ENCODE measurements at regions not wholly inside any gene's neighbourhood (a gene's known extent, or its start where the extent isn't known, plus 50 kb on each side); places are given as distances from the start of the nearest gene placed in this dataset.
A peak's percentile ranks its signal among the peaks of the same experiment; 100 is the strongest.

DNA sequence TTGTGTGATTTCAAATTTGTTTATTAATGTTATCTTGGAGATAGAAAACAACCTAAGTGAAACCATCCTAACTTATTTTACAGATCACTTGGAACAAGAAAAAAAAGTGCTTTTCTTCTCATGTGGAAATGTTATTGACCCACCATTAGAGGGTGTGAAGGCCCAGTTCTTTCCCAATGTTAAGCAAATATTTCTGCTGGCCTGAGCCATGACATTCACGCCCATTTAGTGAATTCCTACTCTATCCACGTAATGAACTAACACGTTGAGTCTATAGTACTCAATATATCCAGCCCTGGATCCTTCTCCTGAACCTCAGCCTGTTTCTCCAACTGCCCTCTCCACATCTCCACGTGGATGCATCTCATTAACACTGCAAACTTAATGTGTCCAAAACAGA is 180.6 kb upstream of the ZFP64 start:
- no peak for DNase-seq

DNA sequence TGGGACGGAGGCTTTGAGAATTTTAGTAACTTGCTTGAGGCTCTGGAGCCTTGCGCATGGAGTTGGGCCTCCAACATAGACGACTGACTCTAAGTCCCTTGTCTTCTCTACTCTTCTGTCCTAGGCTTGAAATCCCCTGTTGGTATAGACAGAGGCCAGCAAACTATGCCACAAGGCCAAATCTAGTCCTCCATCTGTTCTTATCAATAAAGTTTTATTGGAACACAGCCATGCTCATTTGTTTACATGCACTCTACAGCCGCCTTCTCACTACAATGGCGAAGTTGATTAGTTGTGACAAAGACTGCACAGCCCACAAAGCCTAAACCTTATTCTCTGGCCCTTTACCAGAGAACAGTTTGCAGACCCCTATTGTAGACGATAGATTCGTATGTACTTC is 174.1 kb upstream of the ZFP64 start:
- DNase-seq, result no peak

DNA sequence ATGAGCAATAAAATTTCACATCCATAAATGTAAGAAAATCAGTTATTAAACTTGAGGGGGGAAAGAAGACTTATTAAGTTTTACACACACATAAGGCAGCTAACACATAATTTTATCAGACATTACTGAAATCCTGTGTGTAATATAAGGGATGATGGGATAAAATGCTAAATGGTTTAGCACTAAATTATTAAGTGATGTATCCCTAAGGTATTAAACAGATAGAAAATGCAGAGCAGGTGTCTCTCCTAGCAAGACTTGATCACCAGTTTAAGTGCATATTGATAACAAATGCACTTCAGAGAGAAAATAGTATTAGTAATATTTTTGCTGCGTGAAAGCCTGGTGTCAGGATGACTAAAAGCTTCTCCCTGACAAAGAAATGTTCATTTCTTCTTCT is 172.8 kb upstream of the ZFP64 start:
- DNase-seq, result no peak

DNA sequence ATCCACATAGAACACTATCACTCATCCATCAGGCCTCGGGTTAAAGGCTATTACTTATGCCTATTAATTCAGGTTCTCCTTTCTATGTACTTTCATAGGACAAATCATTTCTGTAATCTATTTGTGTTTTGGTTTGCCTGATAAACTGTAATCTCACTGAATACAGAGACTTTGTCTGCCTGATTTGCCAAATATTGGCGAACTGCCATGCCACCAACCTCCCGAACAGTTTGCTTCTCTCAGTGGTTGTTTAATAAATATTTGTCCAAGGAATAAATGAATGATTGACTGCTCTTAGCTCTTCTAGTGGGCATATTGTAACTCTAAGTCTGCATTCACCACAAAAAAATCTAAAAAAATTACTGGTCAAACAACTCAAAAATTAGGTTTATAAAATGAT is 170.1 kb upstream of the ZFP64 start:
- no peak for DNase-seq

DNA sequence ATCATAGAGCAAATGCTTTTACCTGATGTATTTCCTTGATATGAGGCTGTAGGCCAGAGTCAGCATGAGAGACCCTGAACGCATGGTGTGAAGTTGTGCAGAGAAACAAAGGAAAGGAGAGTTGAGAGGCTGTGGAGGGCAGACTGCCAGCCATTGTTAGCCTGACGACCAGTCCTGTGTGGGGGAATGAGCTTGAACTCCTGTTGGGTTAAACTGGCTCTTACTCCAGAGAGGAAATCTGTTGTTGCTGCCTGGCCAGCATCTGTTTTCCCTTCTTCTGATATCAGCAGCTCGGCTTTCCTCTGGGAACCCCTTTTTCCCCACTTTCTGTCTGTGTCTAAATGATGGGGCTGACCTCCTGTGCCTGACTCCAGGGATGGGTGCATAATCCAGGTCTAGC is 158.2 kb upstream of the ZFP64 start:
- no peak for DNase-seq

DNA sequence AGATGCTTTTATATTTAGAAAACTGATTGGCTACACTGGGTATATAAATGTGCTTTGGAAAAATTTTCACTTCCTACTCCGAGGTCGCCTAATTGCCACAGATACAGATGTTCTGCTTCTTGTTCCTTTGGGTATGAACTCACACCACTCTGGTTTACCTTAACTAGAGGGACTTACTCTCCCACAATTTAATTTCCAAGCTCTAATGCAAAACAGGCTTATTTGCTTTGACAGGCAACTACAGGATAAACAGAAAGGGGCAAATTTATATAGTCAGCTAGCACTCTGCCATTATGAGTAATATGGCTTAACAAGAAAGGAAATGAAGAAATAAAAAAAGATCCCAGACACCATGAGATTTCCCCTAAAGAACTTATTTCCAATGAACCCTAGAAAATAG is 156.9 kb upstream of the ZFP64 start:
- DNase-seq, result no peak

DNA sequence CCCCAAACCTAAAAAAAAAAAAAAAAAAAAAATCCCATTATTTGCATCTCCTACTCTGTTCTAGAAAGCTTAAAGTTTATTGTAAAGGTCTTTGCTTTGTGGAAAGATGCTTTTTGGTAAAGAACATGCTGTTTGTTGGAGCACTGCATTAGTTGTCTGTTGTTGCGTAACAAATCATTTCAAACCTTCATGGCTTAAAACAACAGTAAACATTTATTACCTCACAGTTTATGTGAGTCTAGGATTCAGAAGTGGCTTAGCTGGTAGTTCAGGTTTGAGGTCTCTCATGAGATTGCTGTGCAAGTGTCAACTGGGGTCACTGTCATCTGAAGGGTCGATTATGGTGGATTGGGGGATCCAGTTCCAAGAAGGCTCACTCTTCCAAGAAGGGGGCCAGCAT is 155.2 kb upstream of the ZFP64 start:
- no peak for DNase-seq

DNA sequence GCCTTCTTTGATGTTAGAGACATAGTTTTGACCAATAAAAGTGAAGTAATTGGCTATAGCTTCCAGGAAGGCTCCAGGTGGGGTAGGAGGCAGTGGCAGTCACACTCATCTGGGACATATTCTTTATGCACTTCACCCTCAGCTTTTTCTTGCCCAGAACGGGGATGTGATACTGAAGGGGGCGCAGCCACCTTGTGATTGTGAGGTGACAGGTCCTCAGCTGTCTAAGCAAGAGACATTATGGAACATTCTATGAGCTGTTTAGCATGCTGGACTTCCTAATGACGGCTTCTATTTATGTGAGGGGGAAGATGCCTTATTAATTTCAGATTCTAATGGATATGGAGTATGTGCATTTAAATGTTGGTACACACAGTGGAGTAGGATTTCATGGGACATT is 151.3 kb upstream of the ZFP64 start:
- DNase-seq, result no peak

DNA sequence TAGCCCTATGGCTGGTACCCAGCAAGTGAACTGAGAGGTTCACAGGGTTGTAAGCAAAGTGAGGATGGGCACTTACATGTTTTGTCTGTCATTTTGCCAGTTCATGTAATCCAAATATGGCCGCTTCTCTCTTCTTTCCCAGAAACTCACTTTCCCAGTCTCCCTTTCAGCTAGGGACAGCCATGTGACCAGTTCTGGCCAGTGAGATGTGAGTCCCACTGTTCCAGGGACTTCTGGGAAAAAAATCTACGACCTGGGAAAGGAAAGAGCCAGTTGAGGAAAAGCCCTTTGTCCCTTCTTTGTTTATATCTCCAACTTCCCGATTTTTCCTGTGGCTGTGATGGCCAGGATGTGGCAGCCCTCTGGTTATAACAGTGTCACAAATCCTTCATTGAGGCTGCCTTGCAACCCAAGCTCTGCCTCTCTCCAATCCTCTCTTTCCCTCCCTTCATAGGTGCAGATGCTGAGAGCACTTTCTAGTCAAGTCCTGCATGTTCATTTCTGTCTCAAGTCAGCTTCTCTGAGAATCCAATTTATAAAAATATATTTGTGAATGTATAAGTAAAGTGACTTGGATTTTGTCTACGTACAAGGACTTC is 148.6 kb upstream of the ZFP64 start:
- DNase-seq, result no peak

DNA sequence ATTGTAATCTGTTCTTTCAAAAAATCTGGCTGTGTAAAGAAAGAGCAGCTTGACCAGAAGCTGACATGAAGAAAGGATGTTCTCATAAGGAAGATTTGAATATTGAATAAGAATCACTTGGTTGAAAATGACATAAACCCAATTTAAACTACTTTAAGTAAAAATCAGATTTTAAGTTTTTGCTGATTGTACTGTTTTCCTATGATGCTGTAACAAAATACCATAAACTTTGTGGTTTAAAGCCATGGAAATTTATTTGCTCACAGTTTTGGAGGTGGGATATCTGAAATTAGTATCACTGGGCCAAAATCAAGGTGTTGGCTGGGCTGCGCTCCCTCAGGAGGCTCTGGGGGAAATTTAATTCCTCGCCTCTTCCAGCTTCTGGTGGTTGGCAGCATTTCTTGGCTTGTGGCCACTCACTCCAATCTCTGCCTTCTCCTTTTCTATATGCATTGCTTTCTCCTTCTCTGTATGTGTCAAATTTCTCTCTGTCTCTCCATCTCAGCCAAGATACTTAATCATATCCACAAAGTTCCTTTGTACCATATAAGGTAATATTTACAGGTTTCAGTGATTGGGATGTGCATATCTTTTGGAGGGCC is 141.2 kb upstream of the ZFP64 start:
- no peak for DNase-seq

DNA sequence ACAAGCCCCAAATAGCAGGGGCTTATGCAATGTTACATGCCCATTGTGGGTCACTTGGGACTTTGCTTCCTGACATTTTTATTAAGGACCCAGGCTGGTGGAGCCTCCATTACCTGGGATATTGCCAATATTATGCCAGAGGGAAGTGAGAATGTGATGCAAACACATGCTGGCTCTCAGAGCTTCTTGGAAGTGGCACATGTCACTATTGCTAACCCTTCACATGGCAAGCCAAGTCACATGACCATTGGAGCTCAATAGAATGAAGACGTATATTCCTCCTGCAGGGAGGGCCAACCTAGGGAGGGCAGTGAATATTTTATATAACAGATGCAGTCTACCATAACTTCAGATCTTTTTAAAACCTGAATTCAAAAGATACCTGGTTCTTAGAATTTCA is 140.7 kb upstream of the ZFP64 start:
- DNase-seq, result no peak

DNA sequence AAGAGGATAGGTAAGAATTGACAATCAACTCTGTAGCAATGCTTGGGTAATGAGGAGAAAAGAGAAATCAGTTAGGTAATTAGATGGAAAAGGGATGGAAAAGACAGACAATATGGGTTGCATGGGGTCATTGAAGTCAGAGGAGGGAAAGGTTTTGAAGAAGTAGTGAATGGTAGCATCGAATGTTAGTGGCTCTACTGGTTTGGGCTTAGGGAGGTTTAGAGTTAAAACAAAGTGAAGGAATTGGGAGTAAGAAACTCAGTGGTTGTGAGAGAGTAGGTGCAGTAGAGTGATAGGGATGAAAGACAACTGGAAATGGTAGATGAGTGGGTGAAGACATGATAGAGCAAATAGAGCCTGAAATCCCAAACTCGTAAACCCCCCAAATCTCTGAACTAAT is 140.1 kb upstream of the ZFP64 start:
- no peak for DNase-seq

DNA sequence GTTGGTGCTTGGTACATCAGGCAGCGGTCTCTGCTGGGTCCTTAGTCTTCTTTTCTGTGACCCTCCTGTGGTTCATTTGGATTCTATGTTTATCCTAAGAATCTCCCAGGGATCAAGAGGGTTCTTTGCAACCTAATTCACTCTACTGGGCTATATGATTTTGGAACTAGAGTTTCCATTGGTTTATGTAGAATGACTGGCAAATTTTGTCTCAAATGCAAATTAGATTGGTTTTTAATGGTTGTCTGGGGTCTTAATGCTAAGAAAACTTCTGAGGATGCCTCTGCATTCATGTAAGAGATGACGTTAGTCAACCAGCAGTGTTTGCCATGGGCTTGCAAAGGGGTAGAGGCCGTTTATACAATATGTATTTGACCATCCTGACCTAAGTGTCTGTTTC is 129.8 kb upstream of the ZFP64 start:
- DNase-seq, result no peak

DNA sequence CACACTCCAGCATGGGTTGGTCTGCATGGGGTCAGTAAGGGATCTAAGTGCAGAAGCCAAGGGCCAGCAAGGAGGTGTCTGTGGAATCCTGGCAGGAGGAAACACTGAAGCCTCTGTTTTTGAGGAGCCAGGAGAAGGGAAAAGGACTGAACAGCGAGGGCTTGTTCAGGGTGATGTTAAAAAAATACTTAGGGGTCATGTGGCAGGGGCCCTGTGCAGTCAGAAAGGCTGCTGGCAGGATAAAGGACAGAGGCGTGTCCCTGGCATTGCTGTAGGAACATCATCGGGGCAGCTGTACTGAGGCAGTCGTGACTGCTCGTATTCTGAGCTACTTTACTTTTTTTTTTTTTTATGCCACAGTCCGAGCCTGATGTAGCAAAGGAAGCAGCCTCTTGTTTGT is 127.1 kb upstream of the ZFP64 start:
- DNase-seq, result no peak

DNA sequence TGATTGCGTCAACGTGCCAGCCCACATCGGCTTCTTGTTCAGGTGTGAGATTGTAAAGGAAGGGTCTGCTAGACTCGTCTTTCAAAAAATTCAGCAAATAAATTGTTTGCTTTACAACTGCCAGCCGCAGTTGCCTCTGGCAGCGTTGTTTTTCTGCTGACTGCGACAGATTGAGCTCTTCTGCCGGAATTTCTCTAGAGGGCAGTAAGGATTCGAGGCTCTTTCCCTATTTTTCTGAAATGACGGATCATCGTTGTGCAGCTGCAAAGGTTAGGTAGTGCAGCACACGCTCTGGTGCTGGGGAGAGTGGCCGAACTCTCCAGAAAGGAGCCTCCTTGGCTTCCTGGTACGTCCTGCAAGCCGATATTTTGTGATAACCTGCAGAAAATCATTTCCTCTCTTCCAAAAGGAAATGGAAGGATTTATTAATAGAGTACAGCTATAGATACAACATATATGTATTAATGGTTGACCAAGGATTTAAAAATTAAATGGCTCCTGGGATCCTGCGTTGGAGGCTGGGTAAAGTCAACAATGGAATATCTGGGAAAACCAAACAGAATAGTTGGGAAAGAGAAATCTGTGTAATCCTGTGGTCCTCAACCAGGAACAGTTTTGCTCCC is 121.9 kb upstream of the ZFP64 start:
- no peak for DNase-seq

DNA sequence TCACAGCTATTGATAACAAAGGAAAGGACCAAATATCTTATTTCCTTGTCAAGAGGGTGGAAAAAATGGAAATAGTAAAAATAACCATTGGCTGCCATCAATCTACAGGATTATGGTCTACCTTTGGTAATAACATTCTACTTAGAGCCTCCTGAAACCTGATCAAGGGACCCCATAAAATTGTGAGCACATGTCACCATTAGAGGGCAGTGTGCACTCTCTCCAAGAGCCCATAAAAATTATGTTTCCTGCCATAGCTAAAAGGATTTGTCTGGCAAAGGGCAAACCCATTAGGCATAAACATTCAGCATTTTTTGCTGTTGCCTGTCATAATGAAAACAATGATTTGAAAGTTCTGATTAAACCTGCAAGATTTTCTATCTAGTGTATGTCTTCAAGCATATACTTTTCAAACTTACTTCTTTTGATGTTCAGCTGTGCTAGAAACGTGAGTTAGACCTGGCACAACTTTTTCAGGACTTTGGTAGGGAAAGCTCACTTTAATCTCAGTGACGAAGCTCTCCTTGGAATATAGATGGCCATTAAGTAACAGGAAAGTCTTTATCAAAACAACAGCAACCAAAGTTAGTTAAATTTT is 120.7 kb upstream of the ZFP64 start:
- peak; percentile 71 for DNase-seq

DNA sequence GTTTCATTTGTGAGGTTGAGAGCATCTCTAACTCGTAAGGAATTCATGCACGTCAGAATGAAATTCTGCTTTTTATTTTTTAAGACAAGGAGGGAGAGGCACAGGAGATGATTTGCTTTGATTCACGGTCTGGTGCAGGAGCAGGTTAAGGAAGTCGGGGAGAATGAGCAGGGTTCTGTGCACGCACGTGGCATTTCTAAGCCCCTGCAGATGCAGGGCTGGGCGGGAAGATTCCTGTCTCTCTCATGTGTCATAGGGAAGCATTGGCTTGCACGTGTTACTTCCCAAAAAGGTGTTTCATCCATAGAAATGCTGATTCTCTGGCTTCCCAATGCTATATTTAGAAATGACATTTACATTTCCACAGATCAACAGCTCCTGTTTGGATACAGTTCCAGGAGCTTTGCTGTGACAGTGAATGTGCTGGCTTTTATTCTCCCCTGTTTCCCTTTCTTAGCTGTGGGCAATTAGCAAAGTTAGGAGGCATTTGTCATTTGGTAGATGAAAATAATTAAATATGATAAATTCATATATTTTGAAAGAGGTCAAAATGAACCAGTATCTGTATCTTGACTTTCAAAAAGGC is 119.7 kb upstream of the ZFP64 start:
- DNase-seq, result no peak

DNA sequence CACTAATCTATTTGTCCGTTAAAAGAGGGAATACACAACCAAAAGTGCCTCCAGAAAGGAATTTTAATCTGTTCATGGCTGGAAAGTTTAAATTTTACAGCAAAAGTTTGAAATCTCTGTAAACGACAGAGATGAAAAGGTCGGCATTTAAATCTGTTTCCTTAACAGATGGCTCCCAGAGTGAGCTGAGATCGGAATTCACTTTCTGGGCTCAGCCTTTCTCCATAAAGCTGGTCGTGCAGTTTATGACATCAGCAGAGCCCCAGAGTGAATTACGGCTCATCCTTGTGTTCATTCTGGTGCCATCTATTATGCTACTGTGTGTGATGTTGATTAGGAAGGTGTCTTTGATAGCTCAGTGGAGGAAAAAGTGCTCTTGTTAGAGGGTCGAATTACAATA is 117.6 kb upstream of the ZFP64 start:
- no peak for DNase-seq

DNA sequence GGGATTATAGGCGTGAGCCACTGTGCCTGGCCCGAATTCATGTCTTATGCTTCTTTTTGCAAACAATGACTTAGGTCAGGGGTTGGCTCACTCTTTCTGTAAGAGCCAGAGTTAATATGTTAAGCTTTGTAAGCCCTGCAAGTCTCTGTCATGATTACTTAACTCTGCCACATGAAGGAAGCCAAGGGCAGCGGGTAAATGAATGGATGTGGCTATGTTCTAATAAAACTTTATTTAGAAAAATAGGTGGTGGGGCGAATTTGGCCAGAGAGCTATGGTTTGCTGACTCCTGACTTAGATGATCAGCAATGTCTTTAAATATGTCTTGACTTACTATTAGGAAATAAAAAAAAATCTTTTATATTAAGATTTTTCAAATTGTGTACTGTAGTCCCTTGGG is 114.9 kb upstream of the ZFP64 start:
- no peak for DNase-seq

DNA sequence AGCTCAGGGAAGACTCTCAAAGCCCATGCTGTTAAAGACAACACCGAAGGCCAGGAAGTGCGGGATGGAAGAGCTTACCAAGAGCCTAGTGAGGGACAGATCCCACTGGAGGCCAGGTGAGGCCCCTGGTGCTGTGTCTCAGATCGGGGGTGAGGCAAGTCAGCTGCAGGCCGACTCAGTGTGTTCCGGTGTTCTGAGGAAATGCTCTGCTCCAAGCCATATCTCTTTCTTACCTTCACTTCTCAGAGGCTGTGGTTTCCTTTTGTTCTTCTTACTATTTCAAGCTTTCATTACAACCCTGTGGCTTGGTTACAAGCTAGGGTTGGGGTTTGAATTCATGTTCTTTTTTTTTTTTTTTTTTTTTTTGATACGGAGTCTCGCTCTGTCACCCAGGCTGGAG is 114.3 kb upstream of the ZFP64 start:
- no peak for DNase-seq

DNA sequence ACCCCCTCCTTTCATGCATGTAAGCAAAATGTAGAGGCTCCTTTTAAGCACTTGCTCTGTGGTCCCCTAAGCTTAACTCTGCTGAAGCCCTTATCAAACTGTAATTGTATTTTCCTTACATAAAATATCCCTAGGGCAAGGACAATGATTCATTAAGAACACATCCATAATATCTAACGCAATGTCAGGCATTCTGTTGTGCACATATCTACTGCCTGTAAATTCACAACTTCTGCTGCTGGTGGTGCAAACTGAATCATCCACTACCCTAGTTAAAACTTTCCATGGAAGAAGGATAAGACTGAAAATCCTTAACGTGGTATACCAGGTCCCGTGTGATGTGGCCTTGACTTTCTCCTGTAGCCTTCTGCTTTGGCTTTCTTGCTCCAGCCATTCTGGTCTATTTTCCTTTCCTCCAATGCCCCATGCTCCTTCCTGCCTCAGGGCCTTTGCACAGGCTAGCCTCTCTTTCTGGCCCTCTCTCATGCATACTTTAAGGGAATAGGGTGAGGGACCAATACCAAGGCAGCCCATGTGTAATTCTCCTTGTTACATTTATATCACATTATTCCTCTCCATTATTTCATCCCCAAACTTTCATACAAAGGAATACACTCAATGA is 113.6 kb upstream of the ZFP64 start:
- no peak for DNase-seq

DNA sequence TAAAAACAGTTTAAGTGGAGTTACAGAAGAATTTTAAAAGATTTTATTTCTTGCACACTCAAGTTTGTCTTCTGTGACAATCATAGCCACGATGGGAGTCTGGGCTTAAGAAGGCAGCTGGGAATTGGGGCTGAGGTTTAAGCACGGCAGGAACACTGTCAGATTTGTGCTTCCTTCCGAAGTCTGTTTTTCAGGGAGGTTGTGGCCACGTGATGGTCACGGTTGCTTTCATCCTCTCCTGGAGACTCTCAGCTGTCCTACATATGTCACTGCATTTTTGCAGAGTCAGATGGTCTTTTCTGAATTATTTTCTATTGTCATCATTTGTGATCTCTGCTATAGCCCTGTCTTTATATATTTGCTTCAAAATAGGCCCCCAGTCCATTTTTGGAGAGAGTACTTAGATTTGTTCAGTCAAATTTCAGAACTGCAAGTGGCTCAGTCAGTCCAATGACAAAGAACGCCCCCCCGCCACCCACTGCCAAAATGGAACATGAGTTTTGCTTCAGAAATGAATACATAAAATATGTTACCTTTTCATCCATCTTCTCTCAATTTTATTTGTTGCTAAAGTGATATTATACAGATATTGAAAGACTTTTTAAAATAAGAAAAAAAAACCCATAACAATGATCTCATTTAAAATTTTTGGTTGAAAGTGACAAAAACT is 111.8 kb upstream of the ZFP64 start:
- no peak for DNase-seq

DNA sequence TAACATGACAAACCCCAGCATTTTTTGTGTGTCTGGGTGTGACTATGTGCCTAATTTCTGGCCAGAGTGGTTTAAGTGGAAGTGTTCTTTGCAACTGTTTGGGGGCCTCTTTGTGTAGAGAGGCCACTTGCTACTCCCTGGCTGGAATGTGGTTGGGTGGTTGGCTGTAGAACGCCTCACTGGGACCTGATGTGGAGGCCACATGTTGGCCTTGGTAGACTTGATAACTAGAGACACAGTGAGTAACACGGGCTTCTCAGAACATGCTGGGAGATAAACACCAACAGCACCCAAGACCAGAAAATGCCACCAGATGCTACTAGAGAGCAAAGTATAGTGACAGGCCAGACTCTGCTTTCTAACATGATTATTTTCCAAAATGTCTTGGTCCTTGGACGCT is 111.2 kb upstream of the ZFP64 start:
- no peak for DNase-seq

All from activated effector memory CD4-positive, alpha-beta T cell treated with anti-CD3 and anti-CD28 coated beads, Interleukin-2, amount 50 U/mL, for 16 hours (primary cell).